ENCODE measurements at regions not wholly inside any gene's neighbourhood (a gene's known extent, or its start where the extent isn't known, plus 50 kb on each side); places are given as distances from the start of the nearest gene placed in this dataset.

DNA sequence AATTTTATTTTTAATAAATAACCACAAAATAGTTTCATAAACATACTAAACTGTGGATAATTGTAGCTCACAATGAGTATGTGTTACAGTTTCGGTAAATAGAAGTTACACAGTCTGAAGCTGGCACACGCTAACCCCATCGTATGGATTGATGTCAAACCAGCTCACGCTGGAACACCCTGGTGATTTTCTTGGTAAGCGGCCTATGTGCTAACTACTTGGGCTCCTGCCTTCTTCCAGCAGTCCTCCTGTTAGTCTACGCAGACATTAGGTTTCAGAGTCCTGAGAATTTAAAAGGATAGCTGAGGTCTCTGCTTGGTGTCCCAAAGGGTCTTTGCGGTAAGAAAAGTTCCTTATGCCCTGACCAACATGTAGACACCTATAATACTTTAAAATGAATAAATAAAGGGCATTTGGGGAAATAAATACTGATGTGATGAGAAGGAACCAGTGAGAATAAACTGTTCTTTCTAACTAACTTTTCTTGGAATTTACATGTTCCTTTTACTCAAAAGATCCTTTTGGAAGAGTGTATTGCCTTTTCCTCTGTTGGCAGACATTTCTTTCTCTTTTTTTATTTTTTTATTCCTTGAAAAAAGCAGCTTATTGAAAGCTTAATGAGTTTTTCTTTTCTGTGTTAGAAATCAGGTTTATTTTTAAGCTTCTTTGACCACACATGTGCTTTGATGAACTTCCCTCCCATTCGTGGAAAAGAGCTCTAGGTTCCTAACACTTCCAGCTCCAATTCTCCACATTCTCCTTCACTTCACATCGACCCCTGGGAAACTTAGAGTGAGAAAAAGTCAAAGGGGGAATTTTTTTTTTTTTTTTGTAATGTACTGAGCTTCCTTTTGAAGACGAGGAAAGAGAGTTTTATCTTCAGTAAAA, 322.2 kb downstream of the IRS1 start:
- Histone ChIP-seq H3K4me3 (ENCODE audit: low read depth in 1 of 3, low read length in 3 of 3) (no peak overlapping the region), H3K27ac (ENCODE audit: low read depth in 1 of 2, low read length in 2 of 2) (peak overlapping the region; percentile 54 to 65), H3K27me3 (ENCODE audit: control insufficient read depth in 4 of 4, insufficient read depth in 4 of 4, low read length in 3 of 4) (no peaks in the 10 kb centered on the region), H3K9ac (ENCODE audit: low read depth in 1 of 2, low read length in 2 of 2) (no peak overlapping the region), H3K4me1 (ENCODE audit: control insufficient read depth in 4 of 4, insufficient read depth in 4 of 4, low read length in 3 of 4) (peaks cover 0 to 11% (median 2%) of the 10 kb centered on the region in 4 donors), H3K9me3 (ENCODE audit: control insufficient read depth in 4 of 4, low read length in 3 of 4) (peaks cover 0 to 4% (median 0%) of the 10 kb centered on the region in 4 donors), H3K36me3 (ENCODE audit: control insufficient read depth in 4 of 4, insufficient read depth in 3 of 4, low read depth in 1 of 4, low read length in 3 of 4) (no peaks in the 10 kb centered on the region)
- no peak for DNase-seq (ENCODE audit: low spot score)
- WGBS: 85% methylated on average over 10 of the region's 10 CpGs
- no peak for TF ChIP-seq HNF4A (conservative IDR thresholded peaks at IDR 0.05)
- no peak for TF ChIP-seq SP1 (IDR thresholded peaks at IDR 0.05)
- no peak for TF ChIP-seq JUND (IDR thresholded peaks at IDR 0.05)
- TF ChIP-seq FOXA1 (IDR thresholded peaks at IDR 0.05): no peak
- TF ChIP-seq, protein P1, sequence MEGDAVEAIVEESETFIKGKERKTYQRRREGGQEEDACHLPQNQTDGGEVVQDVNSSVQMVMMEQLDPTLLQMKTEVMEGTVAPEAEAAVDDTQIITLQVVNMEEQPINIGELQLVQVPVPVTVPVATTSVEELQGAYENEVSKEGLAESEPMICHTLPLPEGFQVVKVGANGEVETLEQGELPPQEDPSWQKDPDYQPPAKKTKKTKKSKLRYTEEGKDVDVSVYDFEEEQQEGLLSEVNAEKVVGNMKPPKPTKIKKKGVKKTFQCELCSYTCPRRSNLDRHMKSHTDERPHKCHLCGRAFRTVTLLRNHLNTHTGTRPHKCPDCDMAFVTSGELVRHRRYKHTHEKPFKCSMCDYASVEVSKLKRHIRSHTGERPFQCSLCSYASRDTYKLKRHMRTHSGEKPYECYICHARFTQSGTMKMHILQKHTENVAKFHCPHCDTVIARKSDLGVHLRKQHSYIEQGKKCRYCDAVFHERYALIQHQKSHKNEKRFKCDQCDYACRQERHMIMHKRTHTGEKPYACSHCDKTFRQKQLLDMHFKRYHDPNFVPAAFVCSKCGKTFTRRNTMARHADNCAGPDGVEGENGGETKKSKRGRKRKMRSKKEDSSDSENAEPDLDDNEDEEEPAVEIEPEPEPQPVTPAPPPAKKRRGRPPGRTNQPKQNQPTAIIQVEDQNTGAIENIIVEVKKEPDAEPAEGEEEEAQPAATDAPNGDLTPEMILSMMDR (IDR thresholded peaks at IDR 0.05; ENCODE audit: low read depth, low read length, missing input control): no peak
- TF ChIP-seq, protein P2, sequence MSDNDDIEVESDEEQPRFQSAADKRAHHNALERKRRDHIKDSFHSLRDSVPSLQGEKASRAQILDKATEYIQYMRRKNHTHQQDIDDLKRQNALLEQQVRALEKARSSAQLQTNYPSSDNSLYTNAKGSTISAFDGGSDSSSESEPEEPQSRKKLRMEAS (IDR thresholded peaks at IDR 0.05): no peak
- no peak for TF ChIP-seq RXRA (IDR thresholded peaks at IDR 0.05)
- no peak for TF ChIP-seq GABPA (IDR thresholded peaks at IDR 0.05 in 1 of 2, conservative IDR thresholded peaks at IDR 0.05 in 1 of 2)
- no peak for TF ChIP-seq RAD21 (IDR thresholded peaks at IDR 0.05)
- TF ChIP-seq NR2F2 (IDR thresholded peaks at IDR 0.05): no peak
- no peak for TF ChIP-seq YY1 (IDR thresholded peaks at IDR 0.05)
- no peak for TF ChIP-seq FOXA2 (IDR thresholded peaks at IDR 0.05)
- no peak for TF ChIP-seq EGR1 (IDR thresholded peaks at IDR 0.05; ENCODE audit: low read depth in 2 of 2)
- no peak for TF ChIP-seq HNF4G (IDR thresholded peaks at IDR 0.05)
- TF ChIP-seq, protein P3, sequence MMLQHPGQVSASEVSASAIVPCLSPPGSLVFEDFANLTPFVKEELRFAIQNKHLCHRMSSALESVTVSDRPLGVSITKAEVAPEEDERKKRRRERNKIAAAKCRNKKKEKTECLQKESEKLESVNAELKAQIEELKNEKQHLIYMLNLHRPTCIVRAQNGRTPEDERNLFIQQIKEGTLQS (IDR thresholded peaks at IDR 0.05): no peak
- TF ChIP-seq, protein P4, sequence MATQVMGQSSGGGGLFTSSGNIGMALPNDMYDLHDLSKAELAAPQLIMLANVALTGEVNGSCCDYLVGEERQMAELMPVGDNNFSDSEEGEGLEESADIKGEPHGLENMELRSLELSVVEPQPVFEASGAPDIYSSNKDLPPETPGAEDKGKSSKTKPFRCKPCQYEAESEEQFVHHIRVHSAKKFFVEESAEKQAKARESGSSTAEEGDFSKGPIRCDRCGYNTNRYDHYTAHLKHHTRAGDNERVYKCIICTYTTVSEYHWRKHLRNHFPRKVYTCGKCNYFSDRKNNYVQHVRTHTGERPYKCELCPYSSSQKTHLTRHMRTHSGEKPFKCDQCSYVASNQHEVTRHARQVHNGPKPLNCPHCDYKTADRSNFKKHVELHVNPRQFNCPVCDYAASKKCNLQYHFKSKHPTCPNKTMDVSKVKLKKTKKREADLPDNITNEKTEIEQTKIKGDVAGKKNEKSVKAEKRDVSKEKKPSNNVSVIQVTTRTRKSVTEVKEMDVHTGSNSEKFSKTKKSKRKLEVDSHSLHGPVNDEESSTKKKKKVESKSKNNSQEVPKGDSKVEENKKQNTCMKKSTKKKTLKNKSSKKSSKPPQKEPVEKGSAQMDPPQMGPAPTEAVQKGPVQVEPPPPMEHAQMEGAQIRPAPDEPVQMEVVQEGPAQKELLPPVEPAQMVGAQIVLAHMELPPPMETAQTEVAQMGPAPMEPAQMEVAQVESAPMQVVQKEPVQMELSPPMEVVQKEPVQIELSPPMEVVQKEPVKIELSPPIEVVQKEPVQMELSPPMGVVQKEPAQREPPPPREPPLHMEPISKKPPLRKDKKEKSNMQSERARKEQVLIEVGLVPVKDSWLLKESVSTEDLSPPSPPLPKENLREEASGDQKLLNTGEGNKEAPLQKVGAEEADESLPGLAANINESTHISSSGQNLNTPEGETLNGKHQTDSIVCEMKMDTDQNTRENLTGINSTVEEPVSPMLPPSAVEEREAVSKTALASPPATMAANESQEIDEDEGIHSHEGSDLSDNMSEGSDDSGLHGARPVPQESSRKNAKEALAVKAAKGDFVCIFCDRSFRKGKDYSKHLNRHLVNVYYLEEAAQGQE (IDR thresholded peaks at IDR 0.05): no peak
- TF ChIP-seq TAF1 (conservative IDR thresholded peaks at IDR 0.05): no peak
- TF ChIP-seq, protein P5, sequence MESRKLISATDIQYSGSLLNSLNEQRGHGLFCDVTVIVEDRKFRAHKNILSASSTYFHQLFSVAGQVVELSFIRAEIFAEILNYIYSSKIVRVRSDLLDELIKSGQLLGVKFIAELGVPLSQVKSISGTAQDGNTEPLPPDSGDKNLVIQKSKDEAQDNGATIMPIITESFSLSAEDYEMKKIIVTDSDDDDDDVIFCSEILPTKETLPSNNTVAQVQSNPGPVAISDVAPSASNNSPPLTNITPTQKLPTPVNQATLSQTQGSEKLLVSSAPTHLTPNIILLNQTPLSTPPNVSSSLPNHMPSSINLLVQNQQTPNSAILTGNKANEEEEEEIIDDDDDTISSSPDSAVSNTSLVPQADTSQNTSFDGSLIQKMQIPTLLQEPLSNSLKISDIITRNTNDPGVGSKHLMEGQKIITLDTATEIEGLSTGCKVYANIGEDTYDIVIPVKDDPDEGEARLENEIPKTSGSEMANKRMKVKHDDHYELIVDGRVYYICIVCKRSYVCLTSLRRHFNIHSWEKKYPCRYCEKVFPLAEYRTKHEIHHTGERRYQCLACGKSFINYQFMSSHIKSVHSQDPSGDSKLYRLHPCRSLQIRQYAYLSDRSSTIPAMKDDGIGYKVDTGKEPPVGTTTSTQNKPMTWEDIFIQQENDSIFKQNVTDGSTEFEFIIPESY (IDR thresholded peaks at IDR 0.05): no peak

Data from liver (tissue), 8 donors.